ENCODE measurements at regions not wholly inside any gene's neighbourhood (a gene's known extent, or its start where the extent isn't known, plus 50 kb on each side); places are given as distances from the start of the nearest gene placed in this dataset.
"Not testable (repeated sequence)": the region's sequence is repeated elsewhere in the genome, so short reads cannot be mapped to it uniquely, and the experiment has no call there.

DNA sequence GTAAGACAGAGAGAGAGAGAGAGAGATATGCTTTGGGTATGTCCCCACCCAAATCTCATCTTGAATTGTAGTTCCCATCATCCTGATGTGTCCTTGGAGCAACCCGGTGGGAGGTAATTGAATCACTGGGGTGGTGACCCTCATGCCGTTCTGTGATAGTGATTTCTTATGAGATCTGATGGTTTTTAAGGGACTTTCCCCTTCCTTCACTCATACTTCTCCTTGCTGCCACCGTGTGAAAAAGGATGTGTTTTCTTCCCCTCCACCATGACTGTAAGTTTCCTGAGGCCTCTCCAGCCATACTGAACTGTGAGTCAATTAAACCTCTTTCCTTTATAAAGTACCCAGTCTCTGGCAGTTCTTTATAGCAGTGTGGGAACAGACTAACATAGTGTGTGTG is 60.3 kb downstream of the EOMES start:
- DNase-seq, result no peak

DNA sequence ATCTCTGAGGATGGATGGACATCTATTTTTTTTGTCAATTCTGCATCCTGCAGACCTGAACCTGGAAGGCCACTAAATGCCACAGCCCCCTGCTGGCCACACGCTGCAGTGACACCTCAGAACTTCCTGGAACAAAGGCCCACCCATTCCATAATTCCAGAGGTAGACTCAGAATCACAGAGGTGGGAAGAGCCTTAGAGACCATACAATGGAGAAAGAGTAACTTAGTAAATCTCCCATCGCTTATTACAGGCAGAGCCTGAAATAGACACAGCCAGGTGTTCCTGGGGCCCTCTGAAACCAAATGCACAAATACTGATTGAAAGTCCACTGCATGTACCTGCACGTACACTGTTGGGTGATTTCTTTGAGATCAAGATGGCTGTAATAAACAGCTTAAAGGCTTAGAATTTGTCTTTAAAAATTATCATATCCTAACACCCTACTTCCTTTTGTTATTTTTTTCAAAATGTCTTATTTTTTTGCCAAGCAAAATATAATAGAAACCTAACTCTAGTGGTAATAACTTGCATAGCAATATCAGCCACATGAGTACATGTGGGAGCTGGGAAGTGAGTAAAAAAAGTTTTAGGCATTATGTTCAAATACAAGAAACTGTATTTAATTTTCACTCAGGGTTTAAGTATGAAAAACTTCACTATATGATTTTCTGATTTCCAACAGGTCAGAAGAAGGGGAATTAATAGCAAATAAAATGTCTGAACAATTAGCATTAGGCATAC is 62.7 kb downstream of the EOMES start:
- DNase-seq, result peak; percentile 19

DNA sequence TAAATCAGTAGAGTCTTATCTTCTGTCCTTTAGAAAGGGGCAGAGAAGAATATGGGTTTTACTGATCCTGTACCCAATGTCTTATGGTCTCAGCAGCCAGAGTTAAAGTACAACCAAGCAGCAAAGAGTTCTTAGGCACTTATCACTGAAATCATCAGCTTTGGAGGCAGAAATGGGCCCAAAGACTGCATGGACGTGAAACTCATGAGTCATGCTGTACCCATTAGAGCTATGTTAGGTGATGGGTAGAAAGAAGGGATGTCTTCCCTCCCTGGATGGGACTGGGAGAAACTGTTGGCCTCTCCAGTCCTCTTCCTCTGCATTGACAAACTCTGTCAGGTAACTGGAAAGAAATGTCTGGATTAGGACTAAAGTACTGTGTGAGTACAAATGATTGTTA is 63.4 kb downstream of the EOMES start:
- DNase-seq, result no peak

DNA sequence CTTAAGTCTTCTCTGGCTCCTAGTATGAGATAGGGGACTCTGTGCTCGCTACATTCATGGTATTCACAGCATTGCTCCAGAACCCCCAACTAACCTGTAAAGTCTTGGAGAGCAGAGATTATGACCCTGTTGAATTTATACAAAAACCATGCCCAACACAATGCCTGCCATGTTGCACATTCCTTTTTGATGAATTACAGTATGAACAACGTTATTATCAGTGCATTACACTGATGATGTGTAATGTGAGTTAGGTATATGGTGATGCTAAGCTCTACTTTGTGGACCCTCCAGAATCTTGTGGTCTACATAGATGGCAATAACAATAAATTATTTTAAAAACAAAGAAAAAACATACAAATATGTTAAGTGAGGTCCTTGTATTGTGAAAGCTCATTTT is 64.3 kb downstream of the EOMES start:
- DNase-seq, result no peak

DNA sequence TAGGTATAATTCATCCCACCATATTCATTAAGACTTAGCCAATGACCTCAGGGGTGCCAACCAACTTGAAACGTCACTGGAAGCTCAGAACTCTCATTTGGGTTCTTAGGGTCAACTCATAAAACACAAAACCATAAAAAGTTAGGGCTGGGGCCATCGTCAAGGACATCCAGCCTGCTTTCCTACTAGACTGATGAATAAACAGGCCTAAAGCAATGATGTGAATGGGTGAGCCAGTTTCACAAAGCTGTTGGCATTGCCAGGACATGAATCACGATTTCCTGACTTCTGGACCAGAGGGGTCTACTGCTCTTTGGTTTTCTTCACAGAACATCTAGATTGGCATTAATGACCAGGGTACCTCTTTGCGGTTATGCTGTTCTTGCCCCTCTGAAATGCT is 64.7 kb downstream of the EOMES start:
- DNase-seq, result no peak

DNA sequence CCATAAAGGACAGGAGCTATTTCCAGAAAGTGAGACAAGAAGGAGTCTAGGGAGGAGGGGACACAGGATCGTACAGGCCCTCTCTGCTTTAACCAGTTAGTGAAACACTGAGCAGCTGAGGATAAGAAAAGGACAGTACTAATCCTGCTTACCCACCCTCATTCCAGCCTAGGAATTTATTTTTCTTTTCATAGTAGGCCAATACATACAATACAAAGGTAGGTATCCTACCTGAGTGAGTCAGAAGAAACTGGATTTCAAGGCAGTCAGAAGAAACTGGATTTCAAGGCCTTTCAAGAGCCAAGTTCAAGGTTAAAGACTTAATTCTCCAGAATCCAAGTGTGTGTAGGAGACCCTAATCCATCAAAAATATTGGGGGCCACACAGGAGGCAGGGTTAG is 65.3 kb downstream of the EOMES start:
- DNase-seq, result no peak

DNA sequence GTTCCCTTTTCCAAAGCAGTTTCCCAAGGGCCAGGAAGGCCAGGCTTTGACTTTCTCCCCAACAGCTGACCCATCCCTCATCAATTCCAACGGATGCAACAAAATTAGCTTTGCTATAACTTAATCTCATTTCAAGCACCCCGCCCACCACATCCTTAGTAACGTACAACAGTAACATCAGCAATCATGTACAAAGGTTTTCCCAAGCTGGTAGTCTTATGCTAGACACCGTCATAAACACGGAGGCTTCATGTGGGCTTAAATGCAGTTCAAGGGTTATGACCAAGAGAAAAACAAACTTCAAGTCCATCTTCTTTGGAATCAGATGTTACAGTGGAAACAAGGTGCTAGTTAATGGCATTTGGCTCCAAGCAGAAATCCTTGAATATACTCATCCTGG is 66.6 kb downstream of the EOMES start:
- no peak for DNase-seq

DNA sequence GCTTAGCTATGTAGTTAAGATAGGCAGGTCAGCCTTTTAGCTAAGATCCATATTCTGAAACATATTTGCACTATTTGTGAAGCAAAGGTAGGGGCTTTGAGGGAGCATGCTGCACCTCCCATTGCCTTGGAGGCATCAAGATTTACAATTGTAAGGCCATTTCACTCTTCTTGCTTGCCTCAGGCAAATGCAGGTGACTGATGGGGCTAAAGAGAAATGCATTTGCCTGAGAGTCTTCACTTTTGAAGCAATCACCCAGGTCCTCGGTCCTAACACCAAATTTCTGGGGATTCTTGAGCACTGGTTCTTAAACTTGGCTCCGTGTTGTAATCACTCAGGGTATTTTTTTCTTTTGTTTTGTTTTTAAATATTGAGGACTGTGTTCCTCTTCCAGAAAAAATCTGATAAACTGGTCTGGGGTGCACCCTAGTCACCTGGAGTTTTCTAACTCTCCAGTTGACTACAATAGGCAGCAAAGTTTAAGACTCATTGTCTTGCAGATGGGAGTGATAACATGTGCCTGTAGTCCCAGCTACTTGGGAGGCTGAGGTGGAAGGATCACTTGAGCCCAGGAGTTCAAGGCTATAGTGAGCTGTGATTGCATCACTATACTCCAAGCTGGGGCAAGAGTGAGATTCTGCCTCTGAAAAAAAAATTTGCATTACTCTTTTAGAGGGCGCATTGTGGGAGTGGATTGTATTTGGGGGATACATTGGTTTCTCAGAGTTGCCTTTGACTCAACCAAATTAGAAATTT is 68.1 kb downstream of the EOMES start:
- DNase-seq, result no peak

DNA sequence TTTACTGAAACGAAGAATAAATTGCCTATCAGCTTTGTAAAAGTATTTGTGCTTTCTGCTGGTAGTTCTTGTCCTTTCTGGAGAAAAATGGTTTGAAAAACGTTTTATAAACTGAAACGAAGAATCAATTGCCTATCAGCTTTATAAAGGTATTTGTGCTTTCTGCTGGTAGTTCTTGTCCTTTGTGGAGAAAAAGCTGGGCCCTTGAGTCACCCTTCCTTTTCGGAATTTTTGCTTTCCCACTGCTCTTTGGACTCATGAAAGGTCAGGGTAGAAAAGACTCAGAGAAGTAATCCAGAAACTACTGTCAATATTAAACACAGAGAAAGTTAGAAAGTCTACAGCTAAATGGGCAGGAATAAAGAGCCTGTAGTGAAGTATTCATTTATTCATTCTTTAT is 72.8 kb downstream of the EOMES start:
- DNase-seq, result no peak

DNA sequence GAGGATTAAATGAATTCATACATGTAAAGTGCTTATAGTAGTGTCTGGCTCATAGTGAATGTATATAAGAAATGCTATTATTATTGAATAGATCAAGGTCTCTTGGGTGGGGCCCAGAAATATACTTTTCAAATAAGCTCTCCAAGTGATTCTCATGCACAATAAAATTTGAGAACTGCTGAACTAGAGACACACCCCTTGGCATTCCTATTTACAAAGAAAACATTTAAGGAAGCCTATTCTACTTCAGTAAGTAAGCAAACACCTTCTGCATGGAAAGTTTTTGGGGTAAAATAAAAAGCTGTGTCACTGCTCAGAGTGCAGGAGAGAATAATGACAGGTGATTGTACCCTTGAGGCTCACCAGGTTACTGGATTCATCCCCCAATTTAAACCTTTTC is 75.2 kb downstream of the EOMES start:
- no peak for DNase-seq

DNA sequence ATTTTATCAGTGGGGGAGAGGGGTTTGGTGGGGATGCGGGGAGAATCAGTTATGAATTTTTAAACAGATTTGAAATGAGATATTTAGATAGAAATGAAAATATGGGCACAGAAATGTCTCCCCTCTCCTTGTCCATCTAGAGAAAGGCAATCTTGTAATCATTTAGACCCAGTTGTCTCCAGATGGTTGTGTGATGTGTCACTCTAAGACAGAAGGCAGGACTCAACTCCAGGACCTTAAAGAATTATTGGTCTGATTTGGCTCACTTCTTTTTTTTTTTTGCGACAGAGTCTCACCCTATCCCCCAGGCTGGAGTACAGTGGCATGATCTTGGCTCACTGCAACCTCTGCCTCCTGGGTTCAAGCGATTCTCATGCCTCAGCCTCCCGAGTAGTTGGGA is 77.2 kb downstream of the EOMES start:
- no peak for DNase-seq

DNA sequence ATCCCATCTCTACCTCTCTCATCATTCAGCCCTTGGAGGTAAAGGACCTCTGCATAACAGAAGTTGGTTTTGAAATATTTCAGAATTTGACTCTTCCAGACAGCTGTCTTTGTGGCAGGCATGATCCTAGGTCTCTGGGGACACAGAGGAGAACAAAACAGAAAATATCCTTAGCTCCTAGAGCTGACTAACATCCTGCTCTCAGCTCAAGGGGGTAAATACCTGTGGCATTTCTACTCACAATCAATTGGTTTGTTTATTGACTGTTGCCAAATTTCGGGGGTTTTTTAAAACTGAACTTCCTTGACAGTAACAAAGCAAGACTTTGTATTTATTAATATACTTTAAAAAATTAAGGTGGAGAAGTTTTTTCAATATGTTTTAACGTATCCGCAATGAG is 78.8 kb downstream of the EOMES start:
- DNase-seq, result no peak

DNA sequence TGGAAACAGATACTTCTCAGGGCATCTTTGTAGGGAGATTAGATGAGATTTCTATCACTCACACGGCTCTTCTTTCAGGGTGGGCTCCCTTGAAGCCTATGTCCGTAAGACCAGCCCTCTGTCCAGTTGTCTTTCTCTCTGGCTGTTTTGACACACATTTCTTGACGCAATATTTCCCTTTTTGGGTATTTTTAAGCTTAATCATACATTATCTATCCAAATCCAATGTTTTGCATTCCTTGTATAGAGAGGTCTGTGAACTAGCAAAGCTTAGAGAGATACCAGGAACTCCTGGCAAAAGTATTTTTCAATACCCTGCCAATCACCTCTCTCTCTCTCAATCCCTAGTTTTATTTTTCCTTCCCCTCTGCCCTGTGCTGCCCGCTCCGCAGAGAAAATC is 79.3 kb downstream of the EOMES start:
- no peak for DNase-seq

DNA sequence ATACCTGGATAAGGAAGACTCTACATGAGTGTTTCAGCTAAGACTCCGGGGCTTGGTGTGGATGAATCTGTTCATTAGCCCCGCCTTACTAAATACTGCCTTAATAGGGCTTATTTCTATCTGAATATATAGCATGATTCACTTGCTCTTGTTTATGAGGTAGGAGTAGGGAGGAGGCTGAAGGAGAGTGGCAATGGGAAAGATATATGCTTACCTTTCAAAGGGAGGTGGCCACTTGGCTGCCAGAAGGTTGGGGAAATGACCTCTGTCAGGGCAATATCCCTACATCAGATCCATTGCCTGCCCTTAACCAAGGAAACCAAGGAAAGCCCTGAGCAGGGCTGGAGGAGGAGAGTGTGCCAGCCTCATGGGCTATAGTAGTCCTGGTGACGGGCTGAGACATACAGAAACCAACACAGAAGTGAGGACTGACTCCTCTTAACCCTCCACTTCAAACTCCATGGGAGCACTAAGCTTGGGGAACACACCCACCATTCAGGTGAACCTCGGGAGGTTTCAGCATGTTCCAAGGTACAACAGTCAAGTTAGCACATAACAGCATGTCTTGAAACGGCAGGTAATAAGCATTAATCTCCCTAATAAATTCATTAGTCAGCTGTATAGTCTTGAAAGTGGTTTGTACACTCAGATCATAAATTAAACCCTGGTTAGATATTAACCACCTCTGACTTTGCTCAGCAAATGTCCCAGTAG is 80.1 kb downstream of the EOMES start:
- no peak for DNase-seq

DNA sequence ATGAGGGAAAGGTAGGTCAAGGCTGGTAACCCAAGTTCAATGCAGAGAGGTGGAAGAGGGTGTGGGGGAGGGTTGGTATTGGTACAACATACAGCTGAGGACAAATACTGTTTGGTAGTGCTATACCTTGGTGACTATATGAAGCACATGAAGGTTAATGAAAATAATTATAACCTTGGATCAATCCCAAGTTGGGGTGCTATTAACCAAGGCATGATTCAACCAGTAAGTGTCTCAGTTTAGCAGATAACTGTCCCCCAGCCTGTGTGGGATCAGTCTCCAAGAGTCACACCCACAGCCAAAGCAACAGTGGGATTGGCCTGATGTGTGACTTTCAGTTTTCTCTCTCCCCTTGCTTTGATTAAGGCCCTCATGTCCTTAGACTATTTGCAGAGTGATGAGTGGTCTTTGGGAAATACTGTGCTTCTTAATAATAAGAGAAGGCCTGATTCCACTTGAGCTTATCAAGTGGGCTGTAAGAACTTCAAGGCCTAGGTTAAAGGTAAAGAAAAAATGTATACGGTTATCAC is 80.8 kb downstream of the EOMES start:
- DNase-seq, result no peak

DNA sequence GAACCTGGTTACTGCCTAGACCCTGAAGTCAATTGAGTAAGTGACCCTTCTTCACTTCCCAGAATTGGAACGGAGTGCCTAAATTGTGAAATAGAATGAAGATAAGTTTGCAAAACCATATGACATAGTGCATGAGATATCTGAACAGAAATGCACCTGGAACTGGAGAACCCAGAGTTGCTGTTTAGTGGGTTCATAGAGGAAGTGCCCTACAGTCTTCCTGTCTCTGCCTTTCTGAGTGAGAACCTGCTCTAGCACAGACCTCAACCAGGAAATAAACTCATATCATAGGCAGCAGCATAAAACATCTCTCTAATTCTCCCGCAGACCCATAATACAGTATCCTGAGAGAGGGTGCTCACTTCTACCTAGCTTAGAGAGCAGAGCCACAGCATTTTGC is 82.9 kb downstream of the EOMES start:
- DNase-seq, result no peak

DNA sequence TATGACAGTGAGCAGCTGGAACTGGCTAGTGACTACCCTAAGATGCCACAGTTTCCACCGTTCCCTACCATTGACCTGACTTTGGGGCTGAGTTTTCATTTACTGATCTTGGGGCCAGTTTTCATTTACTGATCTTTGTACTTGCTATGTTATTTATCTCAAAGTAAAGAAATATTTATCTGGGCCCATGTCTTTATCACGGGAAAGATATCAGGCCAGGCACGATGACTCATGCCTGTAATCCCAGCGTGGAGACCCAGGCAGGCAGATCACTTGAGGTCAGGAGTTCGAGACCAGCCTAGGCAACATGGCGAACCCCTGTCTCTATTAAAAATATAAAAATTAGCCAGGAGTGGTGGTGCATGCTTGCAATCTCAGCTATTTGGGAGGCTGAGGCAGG is 83.5 kb downstream of the EOMES start:
- no peak for DNase-seq

DNA sequence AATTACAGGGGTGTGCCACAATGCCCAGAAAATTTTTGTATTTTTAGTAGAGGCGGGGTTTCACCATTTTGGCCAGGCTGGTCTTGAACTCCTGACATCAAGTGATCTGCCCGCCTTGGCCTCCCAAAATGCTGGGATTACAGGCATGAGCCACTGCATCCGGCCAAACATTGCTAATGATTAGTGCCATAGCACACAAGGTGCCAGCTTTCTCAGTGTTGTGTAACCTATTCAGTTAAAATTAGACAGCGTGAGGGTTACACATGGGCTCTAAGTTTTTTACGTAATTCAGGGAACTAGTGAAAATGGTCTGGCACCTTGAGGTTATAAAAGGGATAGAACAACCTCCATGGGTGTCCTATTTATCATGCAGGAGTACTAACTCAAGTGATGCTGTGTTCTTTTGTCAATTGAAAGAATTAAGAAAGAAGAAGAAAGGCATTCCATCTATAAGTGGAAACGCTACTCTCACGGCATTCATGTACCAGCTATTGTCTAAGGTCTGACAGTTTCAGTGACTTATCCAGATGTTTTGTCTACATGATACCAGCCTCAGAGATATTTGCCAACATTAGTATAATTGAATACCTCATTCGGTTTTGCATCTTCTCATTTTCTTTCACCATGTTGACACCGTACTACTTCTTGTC is 84.7 kb downstream of the EOMES start:
- no peak for DNase-seq

DNA sequence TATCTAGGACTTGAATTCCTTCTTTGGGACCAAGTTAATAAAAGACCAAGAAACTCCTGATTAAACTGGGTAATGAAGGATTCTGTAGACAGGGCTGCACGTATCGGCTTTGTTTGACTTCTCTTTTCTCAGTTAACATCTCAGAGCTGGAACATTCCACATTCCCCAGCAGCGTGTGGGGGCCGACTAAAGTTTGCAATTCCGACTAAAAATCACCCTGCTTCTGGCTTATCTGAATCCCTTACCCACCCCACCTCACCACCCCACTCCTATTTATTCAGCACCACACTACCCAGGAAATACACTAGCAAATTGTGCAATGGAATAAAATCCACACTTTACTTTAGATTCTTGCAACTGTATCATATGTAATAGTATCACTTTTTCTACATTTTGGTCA is 87.1 kb downstream of the EOMES start:
- not testable (repeated sequence) for DNase-seq

DNA sequence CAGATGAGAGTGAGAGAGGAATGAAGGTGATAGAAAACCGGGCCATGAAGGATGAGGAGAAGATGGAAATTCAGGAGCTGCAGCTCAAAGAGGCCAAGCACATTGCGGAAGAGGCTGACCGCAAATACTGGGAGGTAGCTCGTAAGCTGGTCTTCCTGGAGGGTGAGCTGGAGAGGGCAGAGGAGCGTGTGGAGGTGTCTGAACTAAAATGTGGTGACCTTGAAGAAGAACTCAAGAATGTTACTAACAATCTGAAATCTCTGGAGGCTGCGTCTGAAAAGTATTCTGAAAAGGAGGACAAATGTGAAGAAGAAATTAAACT is 88.9 kb downstream of the EOMES start:
- DNase-seq, result no peak

DNA sequence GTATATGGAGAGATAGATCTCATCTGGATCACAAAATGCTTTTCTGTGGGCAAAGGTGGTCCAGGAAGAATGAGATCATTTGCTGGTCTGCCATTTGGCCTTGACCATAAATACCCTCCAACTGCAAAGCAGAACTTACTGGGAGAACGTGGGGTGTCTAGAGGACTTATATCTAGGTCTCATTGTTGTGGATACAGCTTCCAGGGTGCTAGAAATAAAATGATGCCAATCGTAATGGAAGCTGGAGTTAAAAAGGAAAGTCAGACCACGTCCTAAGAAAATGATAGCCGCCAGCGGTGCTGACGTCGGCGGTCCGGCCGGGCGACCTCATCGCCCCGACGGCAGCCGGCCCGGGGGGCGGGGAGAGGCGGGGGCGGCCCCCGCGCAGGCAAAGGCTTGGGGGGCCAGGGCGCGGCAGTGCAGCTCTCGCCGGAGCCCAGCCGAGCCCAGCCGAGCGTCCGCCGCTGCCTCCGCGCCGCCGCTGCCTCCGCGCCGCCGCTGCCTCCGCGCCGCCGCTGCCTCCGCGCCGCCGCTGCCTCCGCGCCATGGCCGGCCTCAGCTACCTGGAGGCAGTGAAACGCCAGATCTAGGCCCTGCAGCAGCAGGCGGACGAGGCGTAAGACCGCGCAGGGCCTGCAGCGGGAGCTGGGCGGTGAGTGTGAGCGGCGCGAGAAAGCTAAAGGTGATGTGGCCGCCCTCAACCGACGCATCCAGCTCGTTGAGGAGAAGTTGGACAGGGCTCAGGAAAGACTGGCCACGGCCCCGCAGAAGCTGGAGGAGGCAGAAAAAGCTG is 89.5 kb downstream of the EOMES start:
- peak; percentile 34 for DNase-seq

DNA sequence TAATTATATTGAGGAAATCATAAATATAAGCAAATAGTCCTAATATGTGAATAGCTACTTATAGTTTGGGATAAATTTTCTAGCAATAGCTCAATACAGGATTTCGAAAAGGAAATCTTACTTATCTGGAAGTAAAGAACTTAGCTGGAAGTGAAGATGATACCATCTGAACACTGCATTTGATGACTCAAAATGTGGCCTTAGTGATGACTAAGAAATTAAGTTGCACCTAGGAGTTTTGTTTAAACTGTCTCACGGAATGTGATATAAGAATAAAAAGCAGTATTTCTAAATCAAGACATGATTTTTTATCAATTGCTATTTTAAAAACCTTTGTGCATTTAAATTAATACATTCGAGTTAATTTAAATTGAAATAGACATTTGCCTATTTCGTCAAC is 91.2 kb downstream of the EOMES start:
- no peak for DNase-seq

DNA sequence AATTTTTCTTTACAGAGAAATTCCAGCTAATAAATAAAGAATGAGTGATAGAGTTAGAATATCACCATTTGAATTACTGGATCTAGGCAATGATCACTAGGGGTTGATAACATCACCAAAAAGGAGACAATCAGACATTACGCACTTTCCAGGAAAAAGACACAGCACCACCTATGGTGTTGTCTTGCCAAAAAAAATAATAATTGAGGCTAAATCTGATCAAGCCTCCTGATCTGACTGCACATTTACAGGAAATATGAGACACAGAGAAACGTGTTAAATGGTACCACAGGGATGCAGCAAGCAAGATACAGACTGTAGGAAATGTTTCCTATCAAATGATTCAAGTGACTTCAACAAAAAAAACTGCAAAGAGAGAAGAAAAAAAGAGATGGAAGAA is 92.8 kb downstream of the EOMES start:
- DNase-seq, result no peak

All from NCI-H1092 treated with DMSO at 0.1 percent for 48 hours (cell line).